ENCODE measurements at regions not wholly inside any gene's neighbourhood (a gene's known extent, or its start where the extent isn't known, plus 50 kb on each side); places are given as distances from the start of the nearest gene placed in this dataset.

GRCh38 chr3:35200056-35200455, 439.3 kb upstream of the ARPP21 start:
- TF ChIP-seq POLR2A (IDR thresholded peaks at IDR 0.05) (no peak), CTCF (IDR thresholded peaks at IDR 0.05) (no peak), POLR2AphosphoS5 (IDR thresholded peaks at IDR 0.05) (no peak)

Data from sigmoid colon (tissue), 4 donors.